LNCaP clone FGC (cell line): ENCODE measurements at regions not wholly inside any gene's neighbourhood (a gene's known extent, or its start where the extent isn't known, plus 50 kb on each side); places are given as distances from the start of the nearest gene placed in this dataset.

Source experiments
- DNase-seq: peaks from one replicate; pipeline ENCODE4 v3.0.0-alpha.2; 2011; ENCODE audit warnings: low read depth
- H3K4me3 ChIP-seq: 2 replicates; pipeline ENCODE4 v1.5.1; 2011; ENCODE audit warnings: mild to moderate bottlenecking, low read depth, low read length, control low read depth
- TF ChIP-seq, protein P1 (sequence below): IDR thresholded peaks from 2 replicates; pipeline ENCODE4 v1.5.1; 2012; ENCODE audit warnings: mild to moderate bottlenecking; ENCODE audit not compliant: control insufficient read depth, insufficient read depth; ENCODE audit errors: extremely low read depth

DNA sequence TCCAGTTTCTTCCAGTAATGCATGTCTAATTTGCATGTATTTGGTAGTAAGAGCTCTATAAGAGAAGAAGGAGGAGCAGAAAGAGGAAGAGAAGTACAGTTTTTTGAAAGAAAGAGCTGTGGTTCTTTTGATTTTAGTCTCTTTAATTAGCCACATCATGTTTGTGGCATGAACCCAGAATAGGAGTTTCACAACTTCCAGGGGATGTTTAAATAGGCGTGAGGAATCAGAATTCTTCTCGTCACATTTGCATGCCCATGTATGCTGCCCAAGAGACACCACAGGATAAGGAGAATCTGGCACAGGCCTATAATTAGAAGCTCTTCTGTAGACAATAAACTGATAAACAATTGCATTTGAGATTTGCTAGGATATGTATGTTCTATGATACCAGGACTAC, 78.7 kb downstream of the GAS1 start:
- TF ChIP-seq, protein P1, sequence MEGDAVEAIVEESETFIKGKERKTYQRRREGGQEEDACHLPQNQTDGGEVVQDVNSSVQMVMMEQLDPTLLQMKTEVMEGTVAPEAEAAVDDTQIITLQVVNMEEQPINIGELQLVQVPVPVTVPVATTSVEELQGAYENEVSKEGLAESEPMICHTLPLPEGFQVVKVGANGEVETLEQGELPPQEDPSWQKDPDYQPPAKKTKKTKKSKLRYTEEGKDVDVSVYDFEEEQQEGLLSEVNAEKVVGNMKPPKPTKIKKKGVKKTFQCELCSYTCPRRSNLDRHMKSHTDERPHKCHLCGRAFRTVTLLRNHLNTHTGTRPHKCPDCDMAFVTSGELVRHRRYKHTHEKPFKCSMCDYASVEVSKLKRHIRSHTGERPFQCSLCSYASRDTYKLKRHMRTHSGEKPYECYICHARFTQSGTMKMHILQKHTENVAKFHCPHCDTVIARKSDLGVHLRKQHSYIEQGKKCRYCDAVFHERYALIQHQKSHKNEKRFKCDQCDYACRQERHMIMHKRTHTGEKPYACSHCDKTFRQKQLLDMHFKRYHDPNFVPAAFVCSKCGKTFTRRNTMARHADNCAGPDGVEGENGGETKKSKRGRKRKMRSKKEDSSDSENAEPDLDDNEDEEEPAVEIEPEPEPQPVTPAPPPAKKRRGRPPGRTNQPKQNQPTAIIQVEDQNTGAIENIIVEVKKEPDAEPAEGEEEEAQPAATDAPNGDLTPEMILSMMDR = no peak

DNA sequence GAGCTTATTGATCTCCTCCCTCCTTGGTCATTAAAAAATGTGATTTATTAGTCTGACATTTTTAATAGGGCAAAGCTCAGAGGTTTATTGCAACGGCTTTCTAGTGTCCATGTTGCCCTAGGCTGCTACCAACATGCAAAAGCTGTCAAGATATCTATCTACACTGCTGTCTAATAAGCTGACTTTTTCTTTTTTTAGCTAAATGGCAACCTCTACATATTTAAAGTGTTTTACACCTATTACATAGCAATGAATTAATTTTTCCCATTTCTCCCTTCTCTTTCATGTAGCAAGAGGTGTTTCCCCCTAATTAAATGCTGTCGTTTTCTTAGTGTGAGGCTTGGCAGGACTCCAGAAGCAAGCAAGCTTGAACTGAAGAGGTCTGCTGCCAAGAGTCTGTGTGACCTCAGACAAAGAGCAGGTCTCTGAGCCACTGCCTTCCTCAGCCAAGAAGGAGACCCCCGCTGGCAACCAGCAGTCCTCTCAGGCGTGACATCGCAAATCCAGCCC, 79.4 kb downstream of the GAS1 start:
- no peak for DNase-seq
- TF ChIP-seq, protein P1 = no peak
- H3K4me3 ChIP-seq = no peak overlapping the region

More for the DNA sequence above, 78.7 kb downstream of the GAS1 start:
- DNase-seq = no peak
- H3K4me3 ChIP-seq = no peak overlapping the region

DNA sequence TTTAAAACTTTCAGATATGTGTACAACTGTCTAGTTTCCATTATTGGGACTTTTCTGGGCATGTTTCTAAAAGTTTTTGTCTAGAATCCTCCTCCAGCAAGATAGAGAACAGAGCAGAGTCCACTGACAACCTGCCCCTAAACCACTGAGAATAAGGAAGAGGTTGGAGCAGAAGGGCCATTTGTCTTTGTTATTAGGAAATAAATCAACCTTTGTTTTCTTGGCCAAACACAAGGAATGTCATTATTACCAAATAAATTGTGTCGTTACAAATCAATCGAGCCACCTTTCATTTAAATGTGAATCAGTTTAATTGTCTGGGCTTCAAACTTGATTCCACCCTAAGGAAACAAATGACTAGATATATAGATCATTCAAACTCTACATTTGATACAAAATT, 81.4 kb downstream of the GAS1 start:
- no peak for DNase-seq
- TF ChIP-seq, protein P1 = no peak
- H3K4me3 ChIP-seq = no peak overlapping the region

DNA sequence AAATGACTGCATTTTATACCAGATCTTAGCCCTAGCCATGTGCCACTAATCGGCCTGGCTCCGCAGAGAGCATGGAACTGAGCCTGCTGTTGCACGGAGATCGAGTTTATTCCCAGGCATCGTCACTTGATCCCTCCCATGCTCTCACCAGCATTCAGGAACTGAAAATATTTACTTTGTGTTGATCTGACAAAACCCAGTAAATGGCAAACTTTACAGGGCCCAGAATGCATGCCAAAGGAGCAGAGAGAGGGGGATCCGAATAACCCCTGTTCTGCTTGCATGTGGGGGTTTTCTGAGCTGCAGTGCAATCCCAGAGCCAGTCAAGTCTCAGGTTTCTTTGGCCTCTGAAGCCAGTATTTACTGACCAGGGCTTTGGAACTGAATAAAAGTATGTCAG, 87.3 kb downstream of the GAS1 start:
- no peak for DNase-seq
- TF ChIP-seq, protein P1 = no peak
- H3K4me3 ChIP-seq = no peak overlapping the region

DNA sequence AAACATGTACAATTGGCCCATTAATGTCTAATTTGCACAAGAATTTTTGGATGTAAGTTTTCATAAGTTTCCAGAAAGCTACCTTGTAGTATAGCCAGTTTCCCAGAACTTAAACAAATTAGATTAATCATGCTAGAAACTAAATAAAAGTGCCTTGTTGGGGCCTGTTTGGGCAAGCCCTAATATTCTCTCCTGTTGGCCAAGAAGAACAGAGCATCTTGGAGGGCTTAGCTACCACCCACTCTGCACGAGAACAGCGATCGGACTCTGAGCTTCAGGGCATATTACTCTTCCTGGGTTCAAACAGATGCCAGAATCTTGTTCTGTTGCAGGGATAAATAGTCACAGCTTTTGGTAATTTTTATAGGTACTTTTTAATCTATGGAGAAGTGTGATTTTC, 88.2 kb downstream of the GAS1 start:
- no peak for DNase-seq
- TF ChIP-seq, protein P1 = no peak
- H3K4me3 ChIP-seq = no peak overlapping the region

DNA sequence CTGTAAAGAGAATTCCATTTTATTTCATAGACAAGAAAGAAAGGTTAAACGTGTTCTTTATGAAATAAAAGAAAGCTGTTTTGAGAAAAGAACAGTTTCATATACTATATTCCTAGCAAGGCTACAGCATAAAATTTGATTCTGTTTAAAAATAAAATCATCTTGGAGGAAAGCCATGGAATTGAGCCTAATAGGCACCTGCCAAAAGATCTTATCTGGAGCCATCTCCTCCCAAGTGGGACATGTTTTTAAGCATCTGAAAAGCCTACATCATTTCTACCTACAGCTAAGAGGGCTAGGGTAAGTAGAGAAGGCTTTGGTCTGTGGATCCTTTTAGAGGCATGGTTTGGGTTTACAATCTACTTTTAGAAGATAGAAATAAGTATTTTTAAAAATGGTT, 89.3 kb downstream of the GAS1 start:
- TF ChIP-seq, protein P1 = no peak
- no peak overlapping the region for H3K4me3 ChIP-seq
- DNase-seq = no peak

DNA sequence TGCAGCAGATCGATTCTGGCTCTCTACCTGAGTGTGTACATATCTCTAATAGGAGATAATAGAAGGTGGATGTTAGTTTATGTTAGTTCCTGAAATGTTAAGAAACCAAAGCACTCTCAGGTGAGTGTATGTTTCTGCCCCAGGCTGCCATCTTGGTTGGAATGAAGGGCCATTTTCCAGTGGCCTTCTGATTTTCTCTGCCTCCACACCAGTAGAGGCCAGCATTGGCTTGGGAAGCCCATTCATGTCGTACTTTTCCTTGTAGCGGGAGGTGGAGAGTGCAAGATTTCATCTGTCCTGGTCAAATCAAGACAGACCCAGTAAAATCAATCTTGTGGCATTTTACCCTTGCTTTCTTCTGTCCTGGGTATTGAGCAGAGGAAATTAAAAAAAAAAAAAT, 91.0 kb downstream of the GAS1 start:
- TF ChIP-seq, protein P1 = no peak
- DNase-seq = no peak
- H3K4me3 ChIP-seq = no peak overlapping the region
